Ovary (tissue), 7 donors: ENCODE measurements at regions not wholly inside any gene's neighbourhood (a gene's known extent, or its start where the extent isn't known, plus 50 kb on each side); places are given as distances from the start of the nearest gene placed in this dataset.

Experiments used
- DNase-seq, 5 donors: peaks; one replicate each; pipeline ENCODE4 v3.0.0-alpha.2; 2019 to 2020
- H3K27ac ChIP-seq, 2 donors: fragments of 200-600 bp; one replicate each; pipeline versions ENCODE4 v1.5.1 to v1.8.0; 2019 to 2022
- H3K27me3 ChIP-seq: fragments of 200-600 bp; one replicate; pipeline ENCODE4 v1.8.0; 2022
- H3K36me3 ChIP-seq: fragments of 200-600 bp; sonication (generic); one replicate; pipeline ENCODE4 v1.5.1; 2019
- H3K4me1 ChIP-seq: one replicate; pipeline ENCODE4 v1.8.1; 2013; ENCODE audit warnings: mild to moderate bottlenecking, moderate library complexity; ENCODE audit not compliant: insufficient read depth
- H3K4me3 ChIP-seq: fragments of 200-600 bp; sonication (generic); one replicate; pipeline ENCODE4 v1.5.1; 2017
- H3K9me3 ChIP-seq, 2 donors: fragments of 200-600 bp in 1 of 2; sonication (generic) in 1 of 2; one replicate each; pipeline versions ENCODE4 v1.5.1 to v1.8.1; 2013 to 2019; ENCODE audit warnings: mild to moderate bottlenecking in 1 of 2, moderate library complexity in 1 of 2
- EP300 ChIP-seq: sonication (generic); formaldehyde crosslinking; IDR thresholded peaks from one replicate; pipeline ENCODE4 v1.6.1; 2017; ENCODE audit warnings: antibody characterized with exemption
- POLR2A ChIP-seq: fragments of 450-650 bp; IDR thresholded peaks from one replicate; pipeline ENCODE4 v1.6.1; 2017; ENCODE audit warnings: antibody characterized with exemption, mild to moderate bottlenecking, moderate library complexity
- WGBS, 3 donors: extraction: QIAGEN DNeasy Blood & Tissue Kit in 1 of 3; methylation state at CpG; one replicate each; pipeline versions ENCODE4 v1.1.5 to v1.1.7; 2013 to 2017; 5-methylcytosine and 5-hydroxymethylcytosine counted together
- intact Hi-C, 4 donors: fragments of 100-400 bp; cut with DNase I; formaldehyde crosslinking; loops; one replicate each; pipeline versions ENCODE4 v1.11.0 to v1.15.1; 2022 to 2023
- TF ChIP-seq, protein P1 (sequence below), 3 donors: fragments of 450-650 bp in 2 of 3; fragments of 200-600 bp in 1 of 3; IDR thresholded peaks; one replicate each; pipeline versions ENCODE4 v1.5.1 to v1.8.0; 2016 to 2022; ENCODE audit warnings: antibody characterized with exemption in 3 of 3, mild to moderate bottlenecking in 1 of 3
- donor health status: DM: no; HTN: no; CAD: no; lungs with moderate emphysema.
- donor health status: DM: no; HTN: no; CAD: no.
- donor health status: Bipolar disorder and iron deficiency.
- donor health status: DM: no; HTN: no; CAD: no.
- donor health status: DM: yes; HTN: yes; CAD: no.

GRCh38 chr18:65021021-65021420, 729.8 kb upstream of the CDH7 start:
- WGBS, 3 donors, result 30 to 38% (median 37%) methylated on average over 2 of the region's 2 CpGs
- Histone ChIP-seq H3K27ac (no peak overlapping the region), H3K4me3 (no peak overlapping the region), H3K36me3 (no peaks in the 10 kb centered on the region), H3K27me3 (no peaks in the 10 kb centered on the region), H3K4me1 (no peaks in the 10 kb centered on the region), H3K9me3 (no peaks in the 10 kb centered on the region)
- no peak for DNase-seq
- intact Hi-C loops, result no loop called here
- TF ChIP-seq POLR2A (no peak), EP300 (no peak)
- TF ChIP-seq, protein P1, sequence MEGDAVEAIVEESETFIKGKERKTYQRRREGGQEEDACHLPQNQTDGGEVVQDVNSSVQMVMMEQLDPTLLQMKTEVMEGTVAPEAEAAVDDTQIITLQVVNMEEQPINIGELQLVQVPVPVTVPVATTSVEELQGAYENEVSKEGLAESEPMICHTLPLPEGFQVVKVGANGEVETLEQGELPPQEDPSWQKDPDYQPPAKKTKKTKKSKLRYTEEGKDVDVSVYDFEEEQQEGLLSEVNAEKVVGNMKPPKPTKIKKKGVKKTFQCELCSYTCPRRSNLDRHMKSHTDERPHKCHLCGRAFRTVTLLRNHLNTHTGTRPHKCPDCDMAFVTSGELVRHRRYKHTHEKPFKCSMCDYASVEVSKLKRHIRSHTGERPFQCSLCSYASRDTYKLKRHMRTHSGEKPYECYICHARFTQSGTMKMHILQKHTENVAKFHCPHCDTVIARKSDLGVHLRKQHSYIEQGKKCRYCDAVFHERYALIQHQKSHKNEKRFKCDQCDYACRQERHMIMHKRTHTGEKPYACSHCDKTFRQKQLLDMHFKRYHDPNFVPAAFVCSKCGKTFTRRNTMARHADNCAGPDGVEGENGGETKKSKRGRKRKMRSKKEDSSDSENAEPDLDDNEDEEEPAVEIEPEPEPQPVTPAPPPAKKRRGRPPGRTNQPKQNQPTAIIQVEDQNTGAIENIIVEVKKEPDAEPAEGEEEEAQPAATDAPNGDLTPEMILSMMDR (IDR thresholded peaks at IDR 0.05), result no peak

DNA sequence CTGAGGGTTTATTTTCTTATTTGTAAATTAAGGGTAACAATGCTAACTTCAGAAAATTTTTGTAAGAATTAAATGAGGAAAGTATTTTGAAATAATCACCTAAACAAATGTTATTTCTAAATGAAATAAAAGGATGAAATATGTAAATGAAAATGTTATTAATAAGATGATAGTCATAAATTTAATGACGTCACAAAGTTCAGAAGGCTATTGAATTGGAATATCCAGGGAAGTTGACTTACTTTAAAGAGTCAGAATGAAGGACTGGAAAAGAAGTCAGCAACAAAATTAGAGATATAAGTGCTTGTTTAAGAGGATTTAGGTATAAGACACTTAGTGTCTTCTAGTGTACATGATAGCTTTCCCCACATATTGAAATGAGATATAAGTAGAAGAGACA, 732.6 kb upstream of the CDH7 start:
- DNase-seq, result no peak
- H3K4me1 ChIP-seq, result no peaks in the 10 kb centered on the region
- no peaks in the 10 kb centered on the region for H3K27me3 ChIP-seq
- H3K36me3 ChIP-seq, result no peaks in the 10 kb centered on the region
- no peaks in the 10 kb centered on the region for H3K9me3 ChIP-seq
- 90 to 95% (median 92%) methylated on average over 1 of the region's 1 CpG for WGBS, 3 donors
- H3K4me3 ChIP-seq, result no peak overlapping the region
- intact Hi-C loops, result no loop called here
- TF ChIP-seq, protein P1 (IDR thresholded peaks at IDR 0.05), result no peak
- TF ChIP-seq EP300, result no peak
- no peak for TF ChIP-seq POLR2A
- no peak overlapping the region for H3K27ac ChIP-seq

GRCh38 chr18:65017372-65017760, 733.4 kb upstream of the CDH7 start:
- 91 to 95% (median 93%) methylated on average over 10 of the region's 10 CpGs for WGBS, 3 donors
- intact Hi-C loops, result no loop called here
- no peak for DNase-seq
- Histone ChIP-seq H3K4me3 (no peak overlapping the region), H3K27ac (no peak overlapping the region), H3K4me1 (no peaks in the 10 kb centered on the region), H3K27me3 (no peaks in the 10 kb centered on the region), H3K9me3 (no peaks in the 10 kb centered on the region), H3K36me3 (no peaks in the 10 kb centered on the region)
- TF ChIP-seq, protein P1 (IDR thresholded peaks at IDR 0.05), result no peak
- no peak for TF ChIP-seq POLR2A
- no peak for TF ChIP-seq EP300

DNA sequence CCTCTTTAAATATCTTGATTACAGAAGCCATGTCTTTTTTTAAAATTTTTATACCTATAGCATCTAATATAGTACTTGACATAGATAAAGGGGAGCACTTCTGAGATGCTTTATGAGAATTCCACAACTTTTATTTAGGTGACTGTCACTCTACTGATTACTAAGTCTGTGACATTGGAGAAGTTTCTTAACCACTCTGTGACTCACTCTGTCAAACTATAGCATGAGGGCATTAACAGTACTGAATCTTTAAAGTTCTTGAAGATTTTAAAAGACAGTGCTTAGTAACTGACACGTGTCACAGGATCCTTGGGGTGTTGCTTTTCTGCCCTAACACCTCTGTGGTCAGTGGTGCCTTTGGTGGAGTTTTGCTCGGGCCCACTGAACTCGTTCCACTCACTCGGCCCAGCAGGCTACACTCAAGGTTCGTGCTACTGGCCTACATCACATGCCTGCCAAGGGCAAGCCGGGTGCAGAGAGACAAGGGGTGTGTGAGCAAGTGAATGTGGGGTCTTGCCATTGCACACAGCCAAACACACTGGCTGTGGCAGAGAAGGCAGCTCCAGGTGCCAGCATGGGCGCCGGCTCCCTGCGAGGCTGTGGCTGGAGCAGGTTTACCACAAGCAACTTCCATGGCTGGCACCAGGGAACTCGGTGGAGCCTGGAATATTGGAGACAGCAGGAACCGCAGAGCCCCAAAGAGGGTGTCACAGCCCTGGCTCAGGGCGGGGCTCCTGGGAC, 734.0 kb upstream of the CDH7 start:
- no peaks in the 10 kb centered on the region for H3K9me3 ChIP-seq
- H3K4me3 ChIP-seq, result no peak overlapping the region
- intact Hi-C loops, result no loop called here
- no peak overlapping the region for H3K27ac ChIP-seq
- no peaks in the 10 kb centered on the region for H3K27me3 ChIP-seq
- H3K4me1 ChIP-seq, result no peaks in the 10 kb centered on the region
- no peak for TF ChIP-seq POLR2A
- TF ChIP-seq, protein P1 (IDR thresholded peaks at IDR 0.05), result no peak
- no peak for TF ChIP-seq EP300
- 90 to 95% (median 94%) methylated on average over 12 of the region's 12 CpGs for WGBS, 3 donors
- no peak for DNase-seq
- no peaks in the 10 kb centered on the region for H3K36me3 ChIP-seq
